Type B pancreatic cell (in vitro differentiated cells): ENCODE measurements at regions not wholly inside any gene's neighbourhood (a gene's known extent, or its start where the extent isn't known, plus 50 kb on each side); places are given as distances from the start of the nearest gene placed in this dataset.

Experiments
- DNase-seq: peaks from one replicate; pipeline ENCODE4 v3.0.0; 2021; ENCODE audit warnings: mixed read lengths; ENCODE audit not compliant: unreplicated experiment; ENCODE audit errors: extremely low spot score
- H3K27ac Mint-ChIP-seq: 2 replicates; pipeline ENCODE4 v1.8.0; 2021; ENCODE audit warnings: mild to moderate bottlenecking, mixed read lengths
- H3K27me3 Mint-ChIP-seq: 2 replicates; pipeline ENCODE4 v1.8.0; 2021; ENCODE audit warnings: mixed read lengths
- H3K36me3 Mint-ChIP-seq: 2 replicates; pipeline ENCODE4 v1.8.0; 2021; ENCODE audit warnings: mixed read lengths
- H3K4me1 Mint-ChIP-seq: one replicate; pipeline ENCODE4 v1.8.0; 2021; ENCODE audit warnings: mixed read lengths; ENCODE audit not compliant: unreplicated experiment
- H3K4me3 Mint-ChIP-seq: 2 replicates; pipeline ENCODE4 v1.8.0; 2021; ENCODE audit warnings: mild to moderate bottlenecking, mixed read lengths
- H3K9me3 Mint-ChIP-seq: 2 replicates; pipeline ENCODE4 v1.8.0; 2021; ENCODE audit warnings: mixed read lengths
- TF ChIP-seq, protein P1 (sequence below): fragments of 200-600 bp; sonication (generic); conservative IDR thresholded peaks from 2 replicates; pipeline ENCODE4 v1.5.0; 2021; ENCODE audit warnings: antibody characterized with exemption, mild to moderate bottlenecking

- Mint-ChIP-seq H3K27me3 (no peaks in the 10 kb centered on the region), H3K9me3 (no peaks in the 10 kb centered on the region), H3K4me1 (no peaks in the 10 kb centered on the region), H3K4me3 (no peak overlapping the region), H3K36me3 (no peaks in the 10 kb centered on the region), H3K27ac (no peak overlapping the region)
- TF ChIP-seq, protein P1, sequence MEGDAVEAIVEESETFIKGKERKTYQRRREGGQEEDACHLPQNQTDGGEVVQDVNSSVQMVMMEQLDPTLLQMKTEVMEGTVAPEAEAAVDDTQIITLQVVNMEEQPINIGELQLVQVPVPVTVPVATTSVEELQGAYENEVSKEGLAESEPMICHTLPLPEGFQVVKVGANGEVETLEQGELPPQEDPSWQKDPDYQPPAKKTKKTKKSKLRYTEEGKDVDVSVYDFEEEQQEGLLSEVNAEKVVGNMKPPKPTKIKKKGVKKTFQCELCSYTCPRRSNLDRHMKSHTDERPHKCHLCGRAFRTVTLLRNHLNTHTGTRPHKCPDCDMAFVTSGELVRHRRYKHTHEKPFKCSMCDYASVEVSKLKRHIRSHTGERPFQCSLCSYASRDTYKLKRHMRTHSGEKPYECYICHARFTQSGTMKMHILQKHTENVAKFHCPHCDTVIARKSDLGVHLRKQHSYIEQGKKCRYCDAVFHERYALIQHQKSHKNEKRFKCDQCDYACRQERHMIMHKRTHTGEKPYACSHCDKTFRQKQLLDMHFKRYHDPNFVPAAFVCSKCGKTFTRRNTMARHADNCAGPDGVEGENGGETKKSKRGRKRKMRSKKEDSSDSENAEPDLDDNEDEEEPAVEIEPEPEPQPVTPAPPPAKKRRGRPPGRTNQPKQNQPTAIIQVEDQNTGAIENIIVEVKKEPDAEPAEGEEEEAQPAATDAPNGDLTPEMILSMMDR, result no peak
- no peak for DNase-seq
These were observed 300.7 kb downstream of the ADGRD1 start for GRCh38 chr12:131254374-131254773.

DNA sequence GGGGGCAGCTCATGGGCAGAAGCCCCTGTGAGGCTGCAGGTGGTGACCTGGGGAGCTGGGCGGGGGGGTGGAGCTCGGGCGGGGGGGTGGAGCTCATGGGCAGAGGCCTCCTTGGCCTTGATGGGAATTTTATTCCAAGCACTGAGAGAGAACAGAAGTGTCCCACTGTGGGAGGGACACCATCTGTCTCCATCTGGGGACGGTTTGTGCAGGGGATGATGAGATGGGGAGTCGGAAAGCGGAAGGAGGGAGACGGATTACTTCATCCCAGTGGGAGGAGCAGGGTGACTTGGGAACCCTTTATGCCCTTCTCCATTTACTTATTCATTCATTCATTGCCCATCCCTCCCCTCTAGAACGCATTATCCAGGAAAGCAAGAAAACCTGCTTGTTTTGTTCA lies 304.7 kb downstream of the ADGRD1 start:
- no peak overlapping the region for H3K27ac Mint-ChIP-seq
- H3K9me3 Mint-ChIP-seq, result no peaks in the 10 kb centered on the region
- TF ChIP-seq, protein P1, result no peak
- no peak overlapping the region for H3K4me3 Mint-ChIP-seq
- no peaks in the 10 kb centered on the region for H3K36me3 Mint-ChIP-seq
- no peak for DNase-seq
- H3K4me1 Mint-ChIP-seq, result no peaks in the 10 kb centered on the region
- peaks cover 8% of the 10 kb centered on the region for H3K27me3 Mint-ChIP-seq

DNA sequence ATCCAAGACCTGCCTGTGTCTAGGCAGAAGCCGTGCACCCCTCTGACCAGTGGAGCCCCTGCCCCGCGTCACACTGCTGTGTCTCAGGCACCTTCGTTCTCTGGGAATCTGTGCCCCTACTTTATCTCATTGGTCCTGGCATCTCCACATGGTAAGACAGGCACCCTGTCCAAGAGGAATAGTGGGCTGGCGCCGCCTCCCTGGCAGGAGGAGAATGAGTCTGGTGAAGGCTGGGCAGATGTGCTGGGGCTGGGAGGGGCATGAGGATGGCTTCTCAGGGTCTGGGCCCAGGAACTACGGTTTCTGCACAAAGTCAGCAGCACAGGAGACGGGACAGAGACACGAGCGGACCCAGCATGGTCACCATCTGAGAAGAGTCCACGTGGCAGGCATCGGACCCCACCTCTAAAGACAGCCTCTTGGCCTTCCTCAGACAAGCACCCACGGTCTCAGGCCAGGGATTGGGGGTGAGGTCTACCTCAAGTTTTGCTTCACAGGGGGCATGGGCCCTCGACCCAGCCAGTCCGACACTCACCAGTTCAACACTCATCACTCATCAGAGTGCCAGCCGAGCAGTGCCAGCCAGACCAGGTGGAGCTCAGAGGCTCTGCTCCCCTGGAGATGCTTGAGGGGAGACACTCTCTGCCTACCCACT lies 306.7 kb downstream of the ADGRD1 start:
- no peak for DNase-seq
- Mint-ChIP-seq H3K27ac (no peak overlapping the region), H3K9me3 (no peaks in the 10 kb centered on the region), H3K4me3 (no peak overlapping the region), H3K36me3 (no peaks in the 10 kb centered on the region), H3K27me3 (peaks cover 8% of the 10 kb centered on the region), H3K4me1 (no peaks in the 10 kb centered on the region)
- TF ChIP-seq, protein P1, result no peak

DNA sequence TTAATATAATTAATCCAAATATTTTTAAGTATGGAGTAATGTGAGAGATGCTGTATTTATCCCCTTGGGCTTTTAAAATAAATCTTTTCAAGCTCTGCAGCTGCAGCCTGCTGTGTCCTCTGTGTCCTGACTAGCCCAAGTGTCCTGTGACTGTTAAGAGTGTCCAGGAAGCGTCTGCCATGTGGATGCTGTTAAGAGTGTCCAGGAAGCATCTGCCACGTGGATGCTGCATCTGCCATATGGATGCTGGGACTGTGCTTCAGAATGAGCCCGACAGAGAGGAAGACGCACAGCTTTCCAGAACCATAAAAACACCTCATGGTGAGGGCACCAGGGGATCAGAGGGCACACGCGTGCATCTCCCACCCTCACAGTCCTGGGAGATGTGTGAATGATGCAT lies 307.2 kb downstream of the ADGRD1 start:
- H3K4me1 Mint-ChIP-seq, result no peaks in the 10 kb centered on the region
- H3K27ac Mint-ChIP-seq, result no peak overlapping the region
- TF ChIP-seq, protein P1, result no peak
- no peak overlapping the region for H3K4me3 Mint-ChIP-seq
- no peaks in the 10 kb centered on the region for H3K9me3 Mint-ChIP-seq
- H3K36me3 Mint-ChIP-seq, result no peaks in the 10 kb centered on the region
- peaks cover 8% of the 10 kb centered on the region for H3K27me3 Mint-ChIP-seq
- DNase-seq, result no peak

GRCh38 chr12:131261906-131262305 lies 308.2 kb downstream of the ADGRD1 start:
- H3K9me3 Mint-ChIP-seq, result no peaks in the 10 kb centered on the region
- H3K27ac Mint-ChIP-seq, result no peak overlapping the region
- no peak for DNase-seq
- H3K4me1 Mint-ChIP-seq, result peaks cover under 1% of the 10 kb centered on the region
- no peaks in the 10 kb centered on the region for H3K36me3 Mint-ChIP-seq
- H3K4me3 Mint-ChIP-seq, result no peak overlapping the region
- H3K27me3 Mint-ChIP-seq, result peaks cover 8% of the 10 kb centered on the region
- TF ChIP-seq, protein P1, result no peak

GRCh38 chr12:131263626-131264025 lies 309.9 kb downstream of the ADGRD1 start:
- Mint-ChIP-seq H3K4me1 (peaks cover 5% of the 10 kb centered on the region), H3K4me3 (no peak overlapping the region), H3K9me3 (no peaks in the 10 kb centered on the region), H3K27ac (no peak overlapping the region), H3K36me3 (no peaks in the 10 kb centered on the region), H3K27me3 (peaks cover 8% of the 10 kb centered on the region)
- DNase-seq, result no peak
- TF ChIP-seq, protein P1, result no peak
